Ovary (tissue), 3 donors: ENCODE measurements at regions not wholly inside any gene's neighbourhood (a gene's known extent, or its start where the extent isn't known, plus 50 kb on each side); places are given as distances from the start of the nearest gene placed in this dataset.

Experiments used
- EP300 ChIP-seq: sonication (generic); formaldehyde crosslinking; IDR thresholded peaks from one replicate; pipeline ENCODE4 v1.6.1; 2017; ENCODE audit warnings: antibody characterized with exemption
- TF ChIP-seq, protein P1 (sequence below), 3 donors: fragments of 450-650 bp in 2 of 3; fragments of 200-600 bp in 1 of 3; IDR thresholded peaks; one replicate each; pipeline versions ENCODE4 v1.5.1 to v1.8.0; 2016 to 2022; ENCODE audit warnings: antibody characterized with exemption in 3 of 3, mild to moderate bottlenecking in 1 of 3
- donor health status: DM: no; HTN: no; CAD: no.

DNA sequence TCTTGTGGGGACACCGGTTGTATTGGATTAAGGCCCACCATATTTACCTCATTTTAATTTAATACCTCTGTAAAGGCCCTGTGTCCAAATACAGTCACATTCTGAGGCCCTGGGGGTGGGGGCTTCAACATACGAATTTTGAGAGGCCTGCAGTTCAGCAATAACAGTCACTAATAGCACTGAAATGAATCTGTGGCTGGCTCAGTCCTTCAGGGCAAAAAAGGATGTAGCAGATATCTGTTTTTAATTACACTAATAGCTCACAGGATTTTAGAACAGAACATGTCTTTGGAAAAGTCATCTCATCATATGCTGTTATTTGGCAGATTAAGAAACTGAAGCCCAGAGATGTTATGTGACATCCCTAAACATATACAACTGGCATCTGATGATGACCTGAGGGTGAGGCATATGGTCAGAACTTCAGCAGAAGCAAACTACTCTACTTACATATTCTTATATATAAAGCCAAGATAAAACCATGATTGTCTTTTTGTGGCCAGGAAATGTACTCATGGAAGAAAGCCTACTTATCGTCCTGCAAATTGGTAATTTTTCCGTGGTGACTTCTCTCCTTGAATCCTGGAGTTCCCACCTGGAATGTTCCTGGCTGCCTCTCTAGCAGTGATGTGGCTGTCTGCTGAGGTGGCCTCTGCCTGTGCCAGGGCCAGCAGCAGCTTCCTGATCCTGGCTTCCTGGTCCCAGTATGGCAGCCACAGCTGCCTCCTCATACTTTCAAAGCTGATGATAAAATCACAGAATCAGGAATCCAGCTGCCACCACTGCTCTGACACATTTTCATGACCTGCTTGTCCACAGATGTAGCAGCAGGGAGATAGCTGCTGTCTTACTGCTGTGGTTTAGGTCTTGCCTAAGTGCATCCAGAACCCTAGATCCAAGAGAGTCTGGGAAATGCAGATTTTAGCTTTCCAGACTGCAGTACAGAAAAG is 72.1 kb upstream of the ANKRD55 start:
- TF ChIP-seq, protein P1, sequence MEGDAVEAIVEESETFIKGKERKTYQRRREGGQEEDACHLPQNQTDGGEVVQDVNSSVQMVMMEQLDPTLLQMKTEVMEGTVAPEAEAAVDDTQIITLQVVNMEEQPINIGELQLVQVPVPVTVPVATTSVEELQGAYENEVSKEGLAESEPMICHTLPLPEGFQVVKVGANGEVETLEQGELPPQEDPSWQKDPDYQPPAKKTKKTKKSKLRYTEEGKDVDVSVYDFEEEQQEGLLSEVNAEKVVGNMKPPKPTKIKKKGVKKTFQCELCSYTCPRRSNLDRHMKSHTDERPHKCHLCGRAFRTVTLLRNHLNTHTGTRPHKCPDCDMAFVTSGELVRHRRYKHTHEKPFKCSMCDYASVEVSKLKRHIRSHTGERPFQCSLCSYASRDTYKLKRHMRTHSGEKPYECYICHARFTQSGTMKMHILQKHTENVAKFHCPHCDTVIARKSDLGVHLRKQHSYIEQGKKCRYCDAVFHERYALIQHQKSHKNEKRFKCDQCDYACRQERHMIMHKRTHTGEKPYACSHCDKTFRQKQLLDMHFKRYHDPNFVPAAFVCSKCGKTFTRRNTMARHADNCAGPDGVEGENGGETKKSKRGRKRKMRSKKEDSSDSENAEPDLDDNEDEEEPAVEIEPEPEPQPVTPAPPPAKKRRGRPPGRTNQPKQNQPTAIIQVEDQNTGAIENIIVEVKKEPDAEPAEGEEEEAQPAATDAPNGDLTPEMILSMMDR (IDR thresholded peaks at IDR 0.05): no peak
- TF ChIP-seq EP300: no peak
